ENCODE measurements at regions not wholly inside any gene's neighbourhood (a gene's known extent, or its start where the extent isn't known, plus 50 kb on each side); places are given as distances from the start of the nearest gene placed in this dataset.

GRCh38 chr10:128209862-128210214 is 83.6 kb upstream of the MKI67 start:
- ATAC-seq: peak; percentile 0
- ChIA-PET POLR2A (interaction anchor here (1.0 to 2.5 kb wide), 2 partner anchors 29 to 35 kb away, joined by 4 to 8 read pairs; no protein-coding TSS in a partner anchor), CTCF (interaction anchor here (0.6 to 4.6 kb wide), 5 partner anchors 22 to 1918 kb away, joined by 3 to 25 read pairs (median 5); no protein-coding TSS in a partner anchor)
- no peak for DNase-seq
- intact Hi-C loops (cut with micrococcal nuclease): loop anchor here (1.0 to 5.0 kb wide), 13 partner anchors 29 to 1969 kb away; partner anchors contain the start of genes MKI67 (in 2 of the 2), MGMT (in 1 of the 2) and PTPRE (in 1 of the 2)
- Mint-ChIP-seq H3K4me3 (peak overlapping the region; percentile 68 to 88 (median 80)), H3K27me3 (peaks cover 0 to 26% (median 0%) of the 10 kb centered on the region in 5 donors), H3K9me3 (peaks cover 0 to 2% (median 0%) of the 10 kb centered on the region in 11 donors), H3K36me3 (no peaks in the 10 kb centered on the region), H3K4me1 (peaks cover 10 to 25% (median 17%) of the 10 kb centered on the region in 7 donors), H3K27ac (peak overlapping the region in 7 of 9 donors; percentile 71 to 84 (median 76))
- H3K36me3 ChIP-seq (ENCODE audit: control insufficient read depth in 2 of 3, insufficient read depth in 3 of 3, low read length in 3 of 3): peaks cover 0 to 3% (median 0%) of the 10 kb centered on the region in 3 experiments
- H3K27me3 ChIP-seq (ENCODE audit: control insufficient read depth in 2 of 2, insufficient read depth in 2 of 2, low read length in 2 of 2): no peaks in the 10 kb centered on the region
- no peaks in the 10 kb centered on the region for H3K9me3 ChIP-seq (ENCODE audit: control insufficient read depth in 2 of 3, low read length in 3 of 3)
- peak overlapping the region; percentile 87 for H3K27ac ChIP-seq (ENCODE audit: low read depth, low read length)
- H3K4me1 ChIP-seq (ENCODE audit: control insufficient read depth in 2 of 2, insufficient read depth in 2 of 2, low read length in 2 of 2): peaks cover 4 to 8% of the 10 kb centered on the region in 2 donors
- H3K4me3 ChIP-seq (ENCODE audit: low read length): peak overlapping the region; percentile 66

GRCh38 chr10:128210215-128211063 is 84.2 kb upstream of the MKI67 start:
- ChIA-PET POLR2A (interaction anchor here (1.0 to 2.5 kb wide), 3 partner anchors 29 to 36 kb away, joined by 4 to 8 read pairs (median 6); no protein-coding TSS in a partner anchor), CTCF (interaction anchor here (0.6 to 4.6 kb wide), 6 partner anchors 23 to 1917 kb away, joined by 3 to 25 read pairs (median 6); no protein-coding TSS in a partner anchor)
- Mint-ChIP-seq H3K27me3 (peaks cover 0 to 26% (median 0%) of the 10 kb centered on the region in 5 donors), H3K4me3 (peak overlapping the region; percentile 68 to 88 (median 82)), H3K27ac (peak overlapping the region in 7 of 9 donors; percentile 71 to 84 (median 76)), H3K36me3 (no peaks in the 10 kb centered on the region), H3K4me1 (peaks cover 10 to 25% (median 17%) of the 10 kb centered on the region in 7 donors), H3K9me3 (peaks cover 0 to 2% (median 0%) of the 10 kb centered on the region in 11 donors)
- Histone ChIP-seq H3K36me3 (ENCODE audit: control insufficient read depth in 2 of 3, insufficient read depth in 3 of 3, low read length in 3 of 3) (peaks cover 0 to 3% (median 0%) of the 10 kb centered on the region in 3 experiments), H3K4me3 (ENCODE audit: low read length) (peak overlapping the region; percentile 66), H3K27me3 (ENCODE audit: control insufficient read depth in 2 of 2, insufficient read depth in 2 of 2, low read length in 2 of 2) (no peaks in the 10 kb centered on the region), H3K27ac (ENCODE audit: low read depth, low read length) (peak overlapping the region; percentile 87), H3K9me3 (ENCODE audit: control insufficient read depth in 2 of 3, low read length in 3 of 3) (no peaks in the 10 kb centered on the region), H3K4me1 (ENCODE audit: control insufficient read depth in 2 of 2, insufficient read depth in 2 of 2, low read length in 2 of 2) (peaks cover 4 to 8% of the 10 kb centered on the region in 2 donors)
- intact Hi-C loops (cut with micrococcal nuclease): loop anchor here (1.0 to 5.0 kb wide), 13 partner anchors 29 to 1968 kb away; partner anchors contain the start of genes MKI67 (in 2 of the 2), MGMT (in 1 of the 2) and PTPRE (in 1 of the 2)
- ATAC-seq (peak; percentile 83), DNase-seq (peak; percentile 52 to 87 (median 68))

- no peak overlapping the region for H3K4me3 ChIP-seq (ENCODE audit: low read length)
- Mint-ChIP-seq H3K27ac (peak overlapping the region in 4 of 9 donors; percentile 17 to 89 (median 84)), H3K4me3 (peak overlapping the region; percentile 75 to 91 (median 86))
Observed at GRCh38 chr10:128211064-128211504, 84.9 kb upstream of the MKI67 start.

GRCh38 chr10:128211953-128212727 is 85.9 kb upstream of the MKI67 start:
- peaks cover 0 to 3% (median 0%) of the 10 kb centered on the region in 3 experiments for H3K36me3 ChIP-seq (ENCODE audit: control insufficient read depth in 2 of 3, insufficient read depth in 3 of 3, low read length in 3 of 3)
- Mint-ChIP-seq H3K36me3 (no peaks in the 10 kb centered on the region), H3K4me3 (peak overlapping the region; percentile 75 to 91 (median 86)), H3K4me1 (peaks cover 10 to 25% (median 17%) of the 10 kb centered on the region in 7 donors), H3K27ac (peak overlapping the region; percentile 83 to 94 (median 88)), H3K9me3 (peaks cover 0 to 2% (median 0%) of the 10 kb centered on the region in 11 donors), H3K27me3 (peaks cover 0 to 21% (median 0%) of the 10 kb centered on the region in 5 donors)
- ATAC-seq: peak; percentile 87
- intact Hi-C loops (cut with micrococcal nuclease): loop anchor here (1.0 to 5.0 kb wide), 12 partner anchors 25 to 1967 kb away; partner anchors contain the start of genes C10orf143 (in 1 of the 2) and PTPRE (in 1 of the 2)
- H3K4me1 ChIP-seq (ENCODE audit: control insufficient read depth in 2 of 2, insufficient read depth in 2 of 2, low read length in 2 of 2): peaks cover 4 to 8% of the 10 kb centered on the region in 2 donors
- ChIA-PET POLR2A (no interaction called here), CTCF (interaction anchor here (0.6 to 4.6 kb wide), 10 partner anchors 10 to 1898 kb away, joined by 3 to 25 read pairs (median 4); no protein-coding TSS in a partner anchor)
- H3K9me3 ChIP-seq (ENCODE audit: control insufficient read depth in 2 of 3, low read length in 3 of 3): no peaks in the 10 kb centered on the region
- H3K27me3 ChIP-seq (ENCODE audit: control insufficient read depth in 2 of 2, insufficient read depth in 2 of 2, low read length in 2 of 2): no peaks in the 10 kb centered on the region
- H3K27ac ChIP-seq (ENCODE audit: low read depth, low read length): no peak overlapping the region
- peak overlapping the region; percentile 44 for H3K4me3 ChIP-seq (ENCODE audit: low read length)
- DNase-seq: peak; percentile 66 to 91 (median 80)

More at GRCh38 chr10:128211064-128211504, 84.9 kb upstream of the MKI67 start:
- intact Hi-C loops (cut with micrococcal nuclease): loop anchor here in 1 of 2 donors (2.0 to 5.0 kb wide), 7 partner anchors 134 to 1968 kb away; partner anchors contain the start of gene PTPRE
- Mint-ChIP-seq H3K36me3 (no peaks in the 10 kb centered on the region), H3K27me3 (peaks cover 0 to 22% (median 0%) of the 10 kb centered on the region in 5 donors), H3K4me1 (peaks cover 10 to 25% (median 17%) of the 10 kb centered on the region in 7 donors), H3K9me3 (peaks cover 0 to 2% (median 0%) of the 10 kb centered on the region in 11 donors)
- no peak for ATAC-seq
- peak in 2 of 9 donors; percentile 5 to 32 for DNase-seq
- Histone ChIP-seq H3K9me3 (ENCODE audit: control insufficient read depth in 2 of 3, low read length in 3 of 3) (no peaks in the 10 kb centered on the region), H3K27me3 (ENCODE audit: control insufficient read depth in 2 of 2, insufficient read depth in 2 of 2, low read length in 2 of 2) (no peaks in the 10 kb centered on the region), H3K36me3 (ENCODE audit: control insufficient read depth in 2 of 3, insufficient read depth in 3 of 3, low read length in 3 of 3) (peaks cover 0 to 3% (median 0%) of the 10 kb centered on the region in 3 experiments), H3K4me1 (ENCODE audit: control insufficient read depth in 2 of 2, insufficient read depth in 2 of 2, low read length in 2 of 2) (peaks cover 4 to 8% of the 10 kb centered on the region in 2 donors), H3K27ac (ENCODE audit: low read depth, low read length) (peak overlapping the region; percentile 87)
- ChIA-PET CTCF (interaction anchor here (0.5 to 4.6 kb wide), 5 partner anchors 11 to 48 kb away, joined by 3 to 25 read pairs (median 8); no protein-coding TSS in a partner anchor), POLR2A (interaction anchor here (1.0 kb wide), 1 partner anchor 30 kb away, joined by 6 read pairs; no protein-coding TSS in a partner anchor)

GRCh38 chr10:128213156-128213555 is 86.9 kb upstream of the MKI67 start:
- no peaks in the 10 kb centered on the region for H3K9me3 ChIP-seq (ENCODE audit: control insufficient read depth in 2 of 3, low read length in 3 of 3)
- H3K27ac ChIP-seq (ENCODE audit: low read depth, low read length): no peak overlapping the region
- peaks cover 4 to 8% of the 10 kb centered on the region in 2 donors for H3K4me1 ChIP-seq (ENCODE audit: control insufficient read depth in 2 of 2, insufficient read depth in 2 of 2, low read length in 2 of 2)
- no peaks in the 10 kb centered on the region for H3K27me3 ChIP-seq (ENCODE audit: control insufficient read depth in 2 of 2, insufficient read depth in 2 of 2, low read length in 2 of 2)
- H3K36me3 ChIP-seq (ENCODE audit: control insufficient read depth in 2 of 3, insufficient read depth in 3 of 3, low read length in 3 of 3): peaks cover 0 to 3% (median 0%) of the 10 kb centered on the region in 3 experiments
- no peak overlapping the region for H3K27ac Mint-ChIP-seq
- POLR2A ChIA-PET: no interaction called here
- CTCF ChIA-PET: interaction anchor here (0.7 to 4.6 kb wide), 7 partner anchors 9 to 1897 kb away, joined by 3 to 25 read pairs (median 4); no protein-coding TSS in a partner anchor
- H3K4me3 Mint-ChIP-seq: peak overlapping the region in 1 of 10 donors; percentile 21
- DNase-seq: no peak
- H3K4me1 Mint-ChIP-seq: peaks cover 10 to 25% (median 17%) of the 10 kb centered on the region in 7 donors
- intact Hi-C loops (cut with micrococcal nuclease): loop anchor here in 1 of 2 donors (2.0 to 5.0 kb wide), 7 partner anchors 26 to 1914 kb away; partner anchors contain the start of genes C10orf143 and PTPRE
- H3K36me3 Mint-ChIP-seq: no peaks in the 10 kb centered on the region
- no peak overlapping the region for H3K4me3 ChIP-seq (ENCODE audit: low read length)
- peaks cover 0 to 2% (median 0%) of the 10 kb centered on the region in 11 donors for H3K9me3 Mint-ChIP-seq
- ATAC-seq: no peak
- peaks cover 0 to 22% (median 0%) of the 10 kb centered on the region in 5 donors for H3K27me3 Mint-ChIP-seq
